ENCODE measurements at regions not wholly inside any gene's neighbourhood (a gene's known extent, or its start where the extent isn't known, plus 50 kb on each side); places are given as distances from the start of the nearest gene placed in this dataset.

- no peaks in the 10 kb centered on the region for H4K20me1 ChIP-seq (ENCODE audit: insufficient read depth)
- no peak for DNase-seq
- TF ChIP-seq, protein P1, sequence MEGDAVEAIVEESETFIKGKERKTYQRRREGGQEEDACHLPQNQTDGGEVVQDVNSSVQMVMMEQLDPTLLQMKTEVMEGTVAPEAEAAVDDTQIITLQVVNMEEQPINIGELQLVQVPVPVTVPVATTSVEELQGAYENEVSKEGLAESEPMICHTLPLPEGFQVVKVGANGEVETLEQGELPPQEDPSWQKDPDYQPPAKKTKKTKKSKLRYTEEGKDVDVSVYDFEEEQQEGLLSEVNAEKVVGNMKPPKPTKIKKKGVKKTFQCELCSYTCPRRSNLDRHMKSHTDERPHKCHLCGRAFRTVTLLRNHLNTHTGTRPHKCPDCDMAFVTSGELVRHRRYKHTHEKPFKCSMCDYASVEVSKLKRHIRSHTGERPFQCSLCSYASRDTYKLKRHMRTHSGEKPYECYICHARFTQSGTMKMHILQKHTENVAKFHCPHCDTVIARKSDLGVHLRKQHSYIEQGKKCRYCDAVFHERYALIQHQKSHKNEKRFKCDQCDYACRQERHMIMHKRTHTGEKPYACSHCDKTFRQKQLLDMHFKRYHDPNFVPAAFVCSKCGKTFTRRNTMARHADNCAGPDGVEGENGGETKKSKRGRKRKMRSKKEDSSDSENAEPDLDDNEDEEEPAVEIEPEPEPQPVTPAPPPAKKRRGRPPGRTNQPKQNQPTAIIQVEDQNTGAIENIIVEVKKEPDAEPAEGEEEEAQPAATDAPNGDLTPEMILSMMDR (conservative IDR thresholded peaks at IDR 0.05): no peak
- TF ChIP-seq EZH2 (IDR thresholded peaks at IDR 0.05; ENCODE audit: low read depth): no peak
- no peaks in the 10 kb centered on the region for H3F3A ChIP-seq (ENCODE audit: insufficient read depth, low read depth)
- H3K9me2 ChIP-seq (ENCODE audit: insufficient read depth): no peaks in the 10 kb centered on the region
- BruUV-seq (replicated peaks): no TSS peak
- H3K4me2 ChIP-seq: no peak overlapping the region
- H2AFZ ChIP-seq: no peak overlapping the region
- no peak overlapping the region for H3K27ac ChIP-seq
- H3K4me3 ChIP-seq: no peak overlapping the region
- intact Hi-C loops (cut with micrococcal nuclease; ENCODE audit: unreplicated experiment): no loop called here
- H3K79me2 ChIP-seq (ENCODE audit: low read depth): no peaks in the 10 kb centered on the region
- no peaks in the 10 kb centered on the region for H3K27me3 ChIP-seq (ENCODE audit: insufficient read depth, low read depth)
- H3K4me1 ChIP-seq (replicated peaks; ENCODE audit: insufficient read depth): no peaks in the 10 kb centered on the region
- ChIA-PET CTCF (no interaction called here), POLR2A (ENCODE audit: unreplicated experiment) (no interaction called here)
- H3K36me3 ChIP-seq (ENCODE audit: low read depth): no peaks in the 10 kb centered on the region
- H3K9me3 ChIP-seq (ENCODE audit: insufficient read depth, low read depth): no peaks in the 10 kb centered on the region
These were observed 82.2 kb upstream of the CSNK1A1L start for GRCh38 chr13:37187621-37188020.

DNA sequence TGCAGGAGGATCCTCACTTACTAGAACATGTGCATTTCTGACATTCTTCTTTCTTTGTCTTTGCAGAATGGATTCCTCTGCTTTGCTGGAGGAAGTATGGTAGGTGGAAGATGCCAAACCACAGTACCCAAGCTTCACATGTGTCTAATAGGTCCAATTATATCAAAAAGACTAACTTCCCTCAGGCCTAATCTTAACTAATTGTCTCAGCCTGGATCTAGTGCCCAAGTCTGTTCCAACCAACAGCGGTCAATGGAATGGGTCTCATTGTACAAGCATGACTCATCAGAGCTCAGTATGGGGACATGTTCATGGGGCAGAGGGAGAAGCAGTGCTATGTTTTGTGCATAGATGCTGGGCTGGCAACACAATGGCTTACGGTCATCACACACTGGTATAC lies 81.6 kb upstream of the CSNK1A1L start:
- BruUV-seq (replicated peaks): no TSS peak

DNA sequence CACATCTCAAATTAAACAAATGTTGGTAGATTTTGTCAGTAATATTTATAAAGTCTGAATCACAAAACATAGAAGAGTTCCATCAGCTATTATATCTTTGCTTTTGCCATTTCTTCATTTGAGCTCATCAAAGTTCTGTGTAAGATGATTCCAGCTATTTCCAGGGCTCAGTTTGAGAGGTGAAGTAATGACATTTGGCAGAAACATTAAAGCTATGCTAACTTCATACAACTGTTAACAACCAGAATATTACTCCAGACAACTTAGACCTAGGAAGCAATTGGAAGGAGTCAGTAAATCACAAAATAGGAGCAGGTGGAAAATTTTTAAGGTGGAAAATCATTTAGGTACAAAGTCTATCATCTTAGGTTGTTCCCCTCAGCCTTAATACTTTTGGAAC lies 76.2 kb upstream of the CSNK1A1L start:
- no peaks in the 10 kb centered on the region for H3K9me3 ChIP-seq (ENCODE audit: insufficient read depth, low read depth)
- H3K36me3 ChIP-seq (ENCODE audit: low read depth): no peaks in the 10 kb centered on the region
- DNase-seq: no peak
- H3F3A ChIP-seq (ENCODE audit: insufficient read depth, low read depth): no peaks in the 10 kb centered on the region
- H3K79me2 ChIP-seq (ENCODE audit: low read depth): no peaks in the 10 kb centered on the region
- no peaks in the 10 kb centered on the region for H3K9me2 ChIP-seq (ENCODE audit: insufficient read depth)
- H3K27me3 ChIP-seq (ENCODE audit: insufficient read depth, low read depth): no peaks in the 10 kb centered on the region
- intact Hi-C loops (cut with micrococcal nuclease; ENCODE audit: unreplicated experiment): no loop called here
- H3K27ac ChIP-seq: no peak overlapping the region
- H3K4me1 ChIP-seq (replicated peaks; ENCODE audit: insufficient read depth): no peaks in the 10 kb centered on the region
- no peak overlapping the region for H2AFZ ChIP-seq
- H3K4me2 ChIP-seq: no peak overlapping the region
- TF ChIP-seq, protein P1 (conservative IDR thresholded peaks at IDR 0.05): no peak
- TF ChIP-seq EZH2 (IDR thresholded peaks at IDR 0.05; ENCODE audit: low read depth): no peak
- no peaks in the 10 kb centered on the region for H4K20me1 ChIP-seq (ENCODE audit: insufficient read depth)
- no peak overlapping the region for H3K4me3 ChIP-seq
- ChIA-PET CTCF (no interaction called here), POLR2A (ENCODE audit: unreplicated experiment) (no interaction called here)
- no TSS peak for BruUV-seq (replicated peaks)

More for the DNA sequence above, 81.6 kb upstream of the CSNK1A1L start:
- H3K27me3 ChIP-seq (ENCODE audit: insufficient read depth, low read depth): no peaks in the 10 kb centered on the region
- ChIA-PET POLR2A (ENCODE audit: unreplicated experiment) (no interaction called here), CTCF (no interaction called here)
- H3K9me3 ChIP-seq (ENCODE audit: insufficient read depth, low read depth): no peaks in the 10 kb centered on the region
- intact Hi-C loops (cut with micrococcal nuclease; ENCODE audit: unreplicated experiment): no loop called here
- no peaks in the 10 kb centered on the region for H3K79me2 ChIP-seq (ENCODE audit: low read depth)
- no peak overlapping the region for H3K4me3 ChIP-seq
- DNase-seq: no peak
- no peak overlapping the region for H3K27ac ChIP-seq
- no peak for TF ChIP-seq EZH2 (IDR thresholded peaks at IDR 0.05; ENCODE audit: low read depth)
- TF ChIP-seq, protein P1 (conservative IDR thresholded peaks at IDR 0.05): no peak
- H3K9me2 ChIP-seq (ENCODE audit: insufficient read depth): no peaks in the 10 kb centered on the region
- H3K4me2 ChIP-seq: no peak overlapping the region
- no peak overlapping the region for H2AFZ ChIP-seq
- no peaks in the 10 kb centered on the region for H3K36me3 ChIP-seq (ENCODE audit: low read depth)
- H3K4me1 ChIP-seq (replicated peaks; ENCODE audit: insufficient read depth): no peaks in the 10 kb centered on the region
- no peaks in the 10 kb centered on the region for H4K20me1 ChIP-seq (ENCODE audit: insufficient read depth)
- H3F3A ChIP-seq (ENCODE audit: insufficient read depth, low read depth): no peaks in the 10 kb centered on the region
